Activated T-helper 9 cell treated with anti-CD3 and anti-CD28 coated beads, Interleukin-2, amount 50 U/mL, for 16 hours (primary cell): ENCODE measurements at regions not wholly inside any gene's neighbourhood (a gene's known extent, or its start where the extent isn't known, plus 50 kb on each side); places are given as distances from the start of the nearest gene placed in this dataset.
"Not testable (repeated sequence)": the region's sequence is repeated elsewhere in the genome, so short reads cannot be mapped to it uniquely, and the experiment has no call there.

Experiments
- DNase-seq: peaks from one replicate; pipeline ENCODE4 v3.0.0-alpha.2; 2020; ENCODE audit warnings: low read depth

GRCh38 chr1:610538-610937, 75.9 kb downstream of the OR4F16 start:
- not testable (repeated sequence) for DNase-seq

- DNase-seq = not testable (repeated sequence)
Observed at GRCh38 chr1:609161-609560, 77.3 kb downstream of the OR4F16 start.

GRCh38 chr1:605279-605678, 81.2 kb downstream of the OR4F16 start:
- DNase-seq = peak; percentile 16

GRCh38 chr1:588211-588610, 98.2 kb downstream of the OR4F16 start:
- not testable (repeated sequence) for DNase-seq

- peak; percentile 28 for DNase-seq
Observed at GRCh38 chr1:585992-586391, 100.5 kb downstream of the OR4F16 start.
